GM18502 (cell line): ENCODE measurements at regions not wholly inside any gene's neighbourhood (a gene's known extent, or its start where the extent isn't known, plus 50 kb on each side); places are given as distances from the start of the nearest gene placed in this dataset.
"Not testable (repeated sequence)": the region's sequence is repeated elsewhere in the genome, so short reads cannot be mapped to it uniquely, and the experiment has no call there.

Experiments
- ATAC-seq: cut with Tn5 transposase; IDR thresholded peaks from one replicate; pipeline ENCODE4 v1.9.1; 2021; ENCODE audit warnings: mild to moderate bottlenecking; ENCODE audit not compliant: unreplicated experiment, poor library complexity

- ATAC-seq: no peak
Observed at GRCh38 chr22:19658057-19658966, 56.0 kb upstream of the SEPTIN5 start.

- ATAC-seq: no peak
Observed at GRCh38 chr22:19658967-19659804, 55.1 kb upstream of the SEPTIN5 start.

GRCh38 chr22:19659805-19660345 lies 54.4 kb upstream of the SEPTIN5 start:
- no peak for ATAC-seq

- ATAC-seq: not testable (repeated sequence)
Observed at GRCh38 chr22:19660583-19660982, 53.7 kb upstream of the SEPTIN5 start.

GRCh38 chr22:19661156-19661555 lies 53.1 kb upstream of the SEPTIN5 start:
- no peak for ATAC-seq

GRCh38 chr22:19662049-19662684 lies 52.1 kb upstream of the SEPTIN5 start:
- ATAC-seq: not testable (repeated sequence)

- ATAC-seq: no peak
Observed at GRCh38 chr22:19663286-19663815, 51.0 kb upstream of the SEPTIN5 start.

GRCh38 chr22:19663821-19664355 lies 50.4 kb upstream of the SEPTIN5 start:
- no peak for ATAC-seq

GRCh38 chr22:19664406-19664805 lies 49.9 kb upstream of the SEPTIN5 start:
- ATAC-seq: no peak
